A673 (cell line): ENCODE measurements at regions not wholly inside any gene's neighbourhood (a gene's known extent, or its start where the extent isn't known, plus 50 kb on each side); places are given as distances from the start of the nearest gene placed in this dataset.

Experiments used
- BruUV-seq: library from RNA; stranded (reverse); fragments of 400-500 nt; replicated peaks from 2 replicates; lab custom pipeline; 2021; lab: Mats Ljungman, UMichigan
- CTCF ChIA-PET: fragments of 300-600 bp; sonication (Branson Sonifier 250); formaldehyde crosslinking; loops from one replicate; lab custom pipeline; 2022; ENCODE audit warnings: antibody characterized with exemption; lab: Charles Lee
- POLR2A ChIA-PET: fragments of 300-600 bp; sonication (Branson Sonifier 250); formaldehyde crosslinking; loops from one replicate; lab custom pipeline; 2022; ENCODE audit warnings: antibody characterized with exemption; ENCODE audit not compliant: low non-redundant PET; lab: Charles Lee
- DNase-seq: peaks from one replicate; pipeline ENCODE4 v3.0.0-alpha.2; 2015; ENCODE audit warnings: low spot score
- H3K27ac ChIP-seq: fragments of 200-600 bp; sonication (generic); 2 replicates; pipeline ENCODE4 v1.5.1; 2016; ENCODE audit warnings: mixed run types, low read depth, mild to moderate bottlenecking, mixed read lengths, antibody characterized with exemption, low read length; ENCODE audit not compliant: poor library complexity, severe bottlenecking
- H3K27me3 ChIP-seq: fragments of 200-600 bp; sonication (generic); replicated peaks from 2 replicates; pipeline ENCODE4 v1.6.1; 2017; ENCODE audit warnings: mixed run types, low read depth, mild to moderate bottlenecking, mixed read lengths, antibody characterized with exemption, low read length; ENCODE audit not compliant: insufficient read depth, poor library complexity
- H3K36me3 ChIP-seq: fragments of 200-600 bp; sonication (generic); 2 replicates; pipeline ENCODE4 v1.6.1; 2016; ENCODE audit warnings: mixed run types, mild to moderate bottlenecking, mixed read lengths, antibody characterized with exemption, low read length; ENCODE audit not compliant: insufficient read depth, poor library complexity, severe bottlenecking
- H3K4me1 ChIP-seq: fragments of 200-600 bp; sonication (generic); 2 replicates; pipeline ENCODE4 v1.6.1; 2017; ENCODE audit warnings: mixed run types, mild to moderate bottlenecking, mixed read lengths, antibody characterized with exemption, low read length; ENCODE audit not compliant: insufficient read depth, poor library complexity, severe bottlenecking
- H3K4me3 ChIP-seq: fragments of 200-600 bp; sonication (generic); 2 replicates; pipeline ENCODE4 v1.5.1; 2016; ENCODE audit warnings: low read depth, mixed run types, mild to moderate bottlenecking, mixed read lengths, low read length; ENCODE audit not compliant: poor library complexity, severe bottlenecking
- H3K9me3 ChIP-seq: fragments of 200-600 bp; sonication (generic); 2 replicates; pipeline ENCODE4 v1.6.1; 2016; ENCODE audit warnings: mixed run types, low read depth, mild to moderate bottlenecking, mixed read lengths, antibody characterized with exemption, low read length; ENCODE audit not compliant: poor library complexity, severe bottlenecking
- EZH2 ChIP-seq: fragments of 200-600 bp; sonication (generic); IDR thresholded peaks from 2 replicates; pipeline ENCODE4 v1.6.1; 2017; ENCODE audit warnings: borderline replicate concordance, low read depth, mild to moderate bottlenecking, mixed read lengths, antibody characterized with exemption, low read length; ENCODE audit not compliant: poor library complexity, severe bottlenecking
- intact Hi-C: fragments of 100-400 bp; cut with micrococcal nuclease; formaldehyde crosslinking; loops from one replicate; pipeline ENCODE4 v1.10.0; 2022; ENCODE audit not compliant: unreplicated experiment
- TF ChIP-seq, protein P1 (sequence below): fragments of 300-800, 200-600 bp; sonication (generic); conservative IDR thresholded peaks from 2 replicates; pipeline ENCODE4 v1.5.1; 2017; ENCODE audit warnings: low read depth, mild to moderate bottlenecking, antibody characterized with exemption, low read length, moderate library complexity, mixed read lengths

DNA sequence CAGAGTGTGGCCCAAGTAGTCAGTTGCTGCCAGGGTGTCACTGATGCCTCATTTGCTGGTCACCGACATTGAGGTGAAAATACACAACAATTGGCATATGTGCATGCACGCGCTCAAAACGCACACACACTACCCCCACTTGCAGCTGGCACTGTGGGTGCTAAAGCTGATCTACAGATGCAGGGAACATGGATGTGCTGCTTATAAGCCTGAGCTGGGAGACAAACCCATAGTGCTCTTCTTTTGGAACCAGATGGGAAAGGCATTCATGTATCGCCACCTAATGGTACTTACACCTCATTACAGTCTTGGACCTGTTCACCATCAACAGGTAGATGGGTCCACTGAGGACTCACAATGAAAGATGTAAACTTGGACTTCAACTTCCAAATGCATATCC lies 70.3 kb upstream of the CAMK1G start:
- BruUV-seq, result no TSS peak
- Histone ChIP-seq H3K9me3 (no peaks in the 10 kb centered on the region), H3K4me3 (no peak overlapping the region), H3K27me3 (peaks cover 38% of the 10 kb centered on the region), H3K36me3 (no peaks in the 10 kb centered on the region), H3K27ac (no peak overlapping the region), H3K4me1 (no peaks in the 10 kb centered on the region)
- CTCF ChIA-PET, result interaction anchor here (0.6 kb wide), 1 partner anchor 861 kb away, joined by 3 read pairs; no protein-coding TSS in a partner anchor
- TF ChIP-seq, protein P1, sequence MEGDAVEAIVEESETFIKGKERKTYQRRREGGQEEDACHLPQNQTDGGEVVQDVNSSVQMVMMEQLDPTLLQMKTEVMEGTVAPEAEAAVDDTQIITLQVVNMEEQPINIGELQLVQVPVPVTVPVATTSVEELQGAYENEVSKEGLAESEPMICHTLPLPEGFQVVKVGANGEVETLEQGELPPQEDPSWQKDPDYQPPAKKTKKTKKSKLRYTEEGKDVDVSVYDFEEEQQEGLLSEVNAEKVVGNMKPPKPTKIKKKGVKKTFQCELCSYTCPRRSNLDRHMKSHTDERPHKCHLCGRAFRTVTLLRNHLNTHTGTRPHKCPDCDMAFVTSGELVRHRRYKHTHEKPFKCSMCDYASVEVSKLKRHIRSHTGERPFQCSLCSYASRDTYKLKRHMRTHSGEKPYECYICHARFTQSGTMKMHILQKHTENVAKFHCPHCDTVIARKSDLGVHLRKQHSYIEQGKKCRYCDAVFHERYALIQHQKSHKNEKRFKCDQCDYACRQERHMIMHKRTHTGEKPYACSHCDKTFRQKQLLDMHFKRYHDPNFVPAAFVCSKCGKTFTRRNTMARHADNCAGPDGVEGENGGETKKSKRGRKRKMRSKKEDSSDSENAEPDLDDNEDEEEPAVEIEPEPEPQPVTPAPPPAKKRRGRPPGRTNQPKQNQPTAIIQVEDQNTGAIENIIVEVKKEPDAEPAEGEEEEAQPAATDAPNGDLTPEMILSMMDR, result peak; percentile 82
- TF ChIP-seq EZH2, result no peak
- intact Hi-C loops, result loop anchor here (10.0 kb wide), 1 partner anchor 308 kb away; no protein-coding TSS in a partner anchor
- POLR2A ChIA-PET, result no interaction called here
- peak; percentile 59 for DNase-seq

DNA sequence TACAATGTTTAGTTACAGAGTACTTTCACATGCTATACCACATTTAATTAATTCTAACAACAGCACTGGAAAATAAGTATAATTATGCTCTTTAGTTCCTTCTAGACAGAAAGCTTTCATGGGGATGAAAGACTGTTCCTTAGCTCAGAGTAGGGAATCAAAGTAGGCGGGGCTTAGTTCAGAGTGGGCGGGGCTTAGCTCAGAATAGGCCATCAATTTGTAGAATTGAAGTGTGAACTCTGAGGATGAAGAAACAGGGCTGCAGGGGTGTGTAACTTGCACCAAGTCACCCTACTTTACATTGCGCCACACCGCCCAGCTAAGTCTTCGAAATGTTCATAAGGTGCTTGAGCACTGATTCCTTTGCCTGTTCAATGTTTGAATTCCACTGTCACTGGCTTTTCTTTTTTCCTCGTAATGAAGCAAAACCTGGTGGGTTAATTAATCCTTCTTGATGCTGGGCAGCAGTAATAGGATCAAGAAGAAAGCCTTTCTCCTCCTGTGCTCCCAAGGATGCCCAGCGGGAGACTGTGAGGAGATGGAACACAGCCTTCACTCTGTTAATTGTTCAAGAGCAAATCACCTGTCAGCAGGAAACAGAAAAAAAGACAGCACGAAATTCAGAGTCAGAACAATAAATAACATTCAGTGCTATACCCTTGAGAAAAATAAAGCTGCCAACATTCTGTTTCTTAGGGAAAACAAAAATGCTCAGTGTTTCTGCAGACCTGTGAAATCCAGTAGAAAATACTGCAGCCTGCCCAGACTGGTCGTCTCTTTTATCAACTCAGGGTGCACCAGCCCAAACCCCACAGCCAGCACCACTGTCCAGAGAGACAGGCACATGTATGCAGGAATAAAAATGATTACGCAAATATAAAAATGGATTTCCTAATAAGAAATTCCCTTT lies 66.5 kb upstream of the CAMK1G start:
- H3K4me1 ChIP-seq, result no peaks in the 10 kb centered on the region
- no peak overlapping the region for H3K27ac ChIP-seq
- no peak overlapping the region for H3K4me3 ChIP-seq
- intact Hi-C loops, result loop anchor here (10.0 kb wide), 1 partner anchor 312 kb away; no protein-coding TSS in a partner anchor
- H3K36me3 ChIP-seq, result no peaks in the 10 kb centered on the region
- peaks cover 44% of the 10 kb centered on the region for H3K27me3 ChIP-seq
- POLR2A ChIA-PET, result no interaction called here
- CTCF ChIA-PET, result no interaction called here
- H3K9me3 ChIP-seq, result no peaks in the 10 kb centered on the region
- peak; percentile 25 for DNase-seq
- no TSS peak for BruUV-seq
- no peak for TF ChIP-seq EZH2
- TF ChIP-seq, protein P1, result no peak

DNA sequence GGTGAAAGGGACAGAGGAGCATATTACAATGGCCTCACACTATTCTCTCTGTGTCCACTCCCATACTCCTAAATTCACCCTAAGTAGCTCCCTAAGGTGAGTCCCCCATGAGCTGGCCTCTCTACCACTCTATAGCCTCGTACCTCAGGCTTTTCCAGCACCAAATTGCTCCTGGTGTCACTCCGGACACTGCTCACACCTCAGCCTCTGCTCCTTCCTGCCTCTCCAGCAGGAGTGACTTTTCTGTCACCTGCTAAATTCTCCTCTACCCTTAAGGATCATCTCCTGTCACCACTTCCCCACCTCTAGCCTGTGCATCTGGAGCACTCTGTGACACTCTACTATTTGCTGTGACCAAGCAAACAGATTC lies 65.8 kb upstream of the CAMK1G start:
- intact Hi-C loops, result loop anchor here (10.0 kb wide), 1 partner anchor 313 kb away; no protein-coding TSS in a partner anchor
- no peaks in the 10 kb centered on the region for H3K9me3 ChIP-seq
- no peaks in the 10 kb centered on the region for H3K36me3 ChIP-seq
- no peaks in the 10 kb centered on the region for H3K4me1 ChIP-seq
- no peak overlapping the region for H3K4me3 ChIP-seq
- DNase-seq, result no peak
- no TSS peak for BruUV-seq
- CTCF ChIA-PET, result no interaction called here
- no peak overlapping the region for H3K27ac ChIP-seq
- TF ChIP-seq EZH2, result no peak
- TF ChIP-seq, protein P1, result no peak
- POLR2A ChIA-PET, result no interaction called here
- peaks cover 51% of the 10 kb centered on the region for H3K27me3 ChIP-seq
